Thyroid gland (tissue), 4 donors: ENCODE measurements at regions not wholly inside any gene's neighbourhood (a gene's known extent, or its start where the extent isn't known, plus 50 kb on each side); places are given as distances from the start of the nearest gene placed in this dataset.

Source experiments
- DNase-seq, 2 donors: peaks; one replicate each; pipeline ENCODE4 v3.0.0-alpha.2; 2019
- H3K27ac ChIP-seq, 3 donors: fragments of 200-600 bp; sonication (generic); 1 replicate in 2 of 3; 2 replicates in 1 of 3; pipeline ENCODE4 v1.5.1; 2016 to 2019; ENCODE audit warnings: mild to moderate bottlenecking in 1 of 3, moderate library complexity in 1 of 3
- H3K27me3 ChIP-seq: fragments of 200-600 bp; sonication (generic); one replicate; pipeline ENCODE4 v1.5.1; 2019
- H3K36me3 ChIP-seq, 2 donors: fragments of 200-600 bp; sonication (generic); one replicate each; pipeline ENCODE4 v1.5.1; 2016 to 2019
- H3K4me1 ChIP-seq, 2 donors: fragments of 200-600 bp; sonication (generic); one replicate each; pipeline ENCODE4 v1.5.1; 2017 to 2019
- H3K4me3 ChIP-seq, 3 donors: fragments of 200-600 bp; sonication (generic); replicated peaks in 1 of 3; 1 replicate in 2 of 3; 2 replicates in 1 of 3; pipeline ENCODE4 v1.5.1; 2016; ENCODE audit warnings: mild to moderate bottlenecking in 1 of 3
- H3K9me3 ChIP-seq: fragments of 200-600 bp; sonication (generic); one replicate; pipeline ENCODE4 v1.5.1; 2017
- CTCF ChIP-seq, 6 experiments: fragments of 200-600 bp in 3 of 6; fragments of 450-650 bp in 3 of 6; sonication (generic) in 3 of 6; IDR thresholded peaks; one replicate each; pipeline ENCODE4 v1.5.1; 2016 to 2019; ENCODE audit warnings: antibody characterized with exemption in 6 of 6, mild to moderate bottlenecking in 2 of 6, inconsistent platforms in 1 of 6, moderate library complexity in 1 of 6
- POLR2A ChIP-seq, 2 donors: fragments of 450-650 bp; IDR thresholded peaks; one replicate each; pipeline ENCODE4 v1.6.1; 2017; ENCODE audit warnings: antibody characterized with exemption in 2 of 2, mild to moderate bottlenecking in 2 of 2, moderate library complexity in 1 of 2
- WGBS, 2 donors: methylation state at CpG; one replicate each; pipeline ENCODE4 v1.1.5; 2017; 5-methylcytosine and 5-hydroxymethylcytosine counted together
- intact Hi-C: fragments of 100-400 bp; cut with DNase I; formaldehyde crosslinking; loops from one replicate; pipeline ENCODE4 v1.15.1; 2023

DNA sequence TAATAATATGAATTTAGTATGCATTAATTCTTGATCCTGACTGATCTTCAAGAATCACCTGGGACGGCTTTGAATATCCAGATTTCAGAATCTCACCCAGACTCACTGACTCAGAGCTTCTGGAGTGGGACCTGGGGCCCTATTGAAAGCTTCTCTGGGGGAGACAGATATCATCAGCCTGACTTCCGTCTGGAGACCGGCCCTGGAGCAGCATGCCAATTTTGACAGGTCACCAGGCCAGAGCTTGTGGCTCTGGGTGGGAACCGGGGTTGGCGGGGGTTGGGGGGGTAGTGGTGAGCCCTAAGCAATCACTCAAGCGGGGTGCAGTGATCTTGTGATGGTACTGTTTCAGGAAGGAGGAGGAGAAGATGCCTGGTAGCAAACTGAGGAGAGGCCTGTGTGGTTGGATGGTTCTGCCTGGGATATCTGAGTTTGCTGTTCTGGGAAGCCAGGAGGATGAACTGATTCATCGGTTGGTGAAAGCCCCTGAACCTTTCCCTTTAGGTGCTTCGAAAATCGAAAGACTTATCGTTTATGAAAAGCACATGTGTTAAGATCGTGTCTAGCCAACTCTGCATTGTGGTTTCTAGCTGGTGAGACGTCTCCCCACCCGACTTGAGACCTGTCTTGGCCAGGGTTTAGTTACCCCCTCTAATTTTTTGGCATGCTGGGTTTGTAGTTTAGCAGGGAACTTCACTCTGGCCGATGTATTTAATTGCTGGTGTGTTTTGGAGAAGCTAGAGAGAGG is 263.9 kb upstream of the C2CD4B start:
- 86 to 90% methylated on average over 13 of the region's 14 CpGs for WGBS, 2 donors

DNA sequence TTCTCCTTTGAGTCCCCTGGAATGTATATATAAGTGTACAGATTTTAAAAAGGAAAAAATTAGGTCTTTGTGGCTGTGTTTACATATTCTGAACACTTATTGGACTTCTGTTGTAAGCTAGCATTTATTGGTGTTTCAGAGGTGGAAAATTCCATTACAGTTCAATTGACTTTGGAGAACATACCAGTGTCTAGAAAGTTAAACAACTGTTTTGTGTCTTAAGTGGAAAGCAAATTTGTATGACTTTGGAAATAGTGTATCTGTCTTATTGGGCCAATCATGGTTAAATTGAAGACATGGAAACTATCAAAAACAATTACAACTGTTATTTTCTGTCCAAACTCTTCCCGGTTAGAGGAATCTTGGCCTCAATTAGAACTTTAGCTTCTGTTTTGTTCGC is 265.0 kb upstream of the C2CD4B start:
- TF ChIP-seq POLR2A (IDR thresholded peaks at IDR 0.05) = no peak
- no peak for TF ChIP-seq CTCF (IDR thresholded peaks at IDR 0.05)
- Histone ChIP-seq H3K27me3 (no peaks in the 10 kb centered on the region), H3K4me3 (no peak overlapping the region), H3K9me3 (no peaks in the 10 kb centered on the region), H3K4me1 (peaks cover 41 to 48% of the 10 kb centered on the region in 2 donors), H3K27ac (peak overlapping the region in 2 of 3 donors; percentile 31 to 84), H3K36me3 (no peaks in the 10 kb centered on the region)
- intact Hi-C loops = no loop called here
- 53 to 73% methylated on average over 2 of the region's 2 CpGs for WGBS, 2 donors
- no peak for DNase-seq

More for the DNA sequence above, 263.9 kb upstream of the C2CD4B start:
- DNase-seq = no peak
- H3K36me3 ChIP-seq = no peaks in the 10 kb centered on the region
- TF ChIP-seq POLR2A (IDR thresholded peaks at IDR 0.05) (no peak), CTCF (IDR thresholded peaks at IDR 0.05) (no peak)
- no peaks in the 10 kb centered on the region for H3K9me3 ChIP-seq
- no peak overlapping the region for H3K4me3 ChIP-seq
- H3K27ac ChIP-seq = peak overlapping the region in 2 of 3 donors; percentile 31 to 84
- no peaks in the 10 kb centered on the region for H3K27me3 ChIP-seq
- intact Hi-C loops = no loop called here
- peaks cover 41 to 48% of the 10 kb centered on the region in 2 donors for H3K4me1 ChIP-seq

GRCh38 chr15:62430552-62430951 is 265.5 kb upstream of the C2CD4B start:
- 93 to 95% methylated on average over 4 of the region's 4 CpGs for WGBS, 2 donors
- H3K4me1 ChIP-seq = peaks cover 41 to 48% of the 10 kb centered on the region in 2 donors
- H3K27me3 ChIP-seq = no peaks in the 10 kb centered on the region
- H3K27ac ChIP-seq = peak overlapping the region in 2 of 3 donors; percentile 31 to 84
- DNase-seq = no peak
- H3K36me3 ChIP-seq = no peaks in the 10 kb centered on the region
- intact Hi-C loops = no loop called here
- no peaks in the 10 kb centered on the region for H3K9me3 ChIP-seq
- TF ChIP-seq CTCF (IDR thresholded peaks at IDR 0.05) = no peak
- TF ChIP-seq POLR2A (IDR thresholded peaks at IDR 0.05) = no peak
- no peak overlapping the region for H3K4me3 ChIP-seq

- Histone ChIP-seq H3K27ac (peak overlapping the region in 2 of 3 donors; percentile 31 to 84), H3K27me3 (no peaks in the 10 kb centered on the region), H3K9me3 (no peaks in the 10 kb centered on the region), H3K36me3 (no peaks in the 10 kb centered on the region), H3K4me1 (peaks cover 41 to 48% of the 10 kb centered on the region in 2 donors), H3K4me3 (no peak overlapping the region)
- 81 to 84% methylated on average over 6 of the region's 6 CpGs for WGBS, 2 donors
- TF ChIP-seq CTCF (IDR thresholded peaks at IDR 0.05) (no peak), POLR2A (IDR thresholded peaks at IDR 0.05) (no peak)
- intact Hi-C loops = no loop called here
- no peak for DNase-seq
Observed at GRCh38 chr15:62431008-62431797, 266.1 kb upstream of the C2CD4B start.

DNA sequence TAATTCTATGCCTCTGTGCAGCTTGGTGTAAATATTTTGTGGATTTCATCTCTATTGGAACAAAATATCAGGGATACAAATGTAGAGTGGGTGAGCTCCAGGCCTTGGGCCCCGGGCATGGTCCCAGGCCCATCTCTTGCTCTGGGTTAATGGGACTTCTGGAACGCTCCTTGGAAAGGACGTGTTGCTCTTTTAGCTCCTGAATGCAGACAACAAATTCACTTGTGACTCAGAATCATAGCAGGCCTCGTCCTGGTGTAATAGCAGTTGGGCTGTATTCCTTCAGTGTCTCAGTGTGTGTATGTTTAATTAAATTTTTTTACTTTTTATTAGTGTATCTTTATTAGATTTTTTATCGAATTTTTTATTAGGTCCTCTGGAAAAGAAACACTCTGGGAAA is 266.7 kb upstream of the C2CD4B start:
- H3K4me3 ChIP-seq = no peak overlapping the region
- H3K4me1 ChIP-seq = peaks cover 40 to 44% of the 10 kb centered on the region in 2 donors
- TF ChIP-seq CTCF (IDR thresholded peaks at IDR 0.05) (no peak), POLR2A (IDR thresholded peaks at IDR 0.05) (no peak)
- no peak for DNase-seq
- no peaks in the 10 kb centered on the region for H3K9me3 ChIP-seq
- no peaks in the 10 kb centered on the region for H3K27me3 ChIP-seq
- 82 to 88% methylated on average over 5 of the region's 5 CpGs for WGBS, 2 donors
- peak overlapping the region in 2 of 3 donors; percentile 31 to 84 for H3K27ac ChIP-seq
- no peaks in the 10 kb centered on the region for H3K36me3 ChIP-seq
- intact Hi-C loops = no loop called here
